CD4-positive, alpha-beta T cell (primary cell): ENCODE measurements at regions not wholly inside any gene's neighbourhood (a gene's known extent, or its start where the extent isn't known, plus 50 kb on each side); places are given as distances from the start of the nearest gene placed in this dataset.

Experiments used
- ATAC-seq: fragments of 200-7000 bp; cut with Tn5 transposase; one replicate; pipeline ENCODE4 v1.10.0; 2022; ENCODE audit warnings: mild to moderate bottlenecking; ENCODE audit not compliant: poor library complexity
- CTCF ChIA-PET: fragments of 350-600 bp; sonication (Branson Sonifier 250); formaldehyde crosslinking; loops from one replicate; lab custom pipeline; 2021; ENCODE audit warnings: antibody characterized with exemption, inconsistent platforms; lab: Charles Lee
- POLR2A ChIA-PET: fragments of 350-600 bp; sonication (Branson Sonifier 250); formaldehyde crosslinking; loops from one replicate; lab custom pipeline; 2021; ENCODE audit warnings: antibody characterized with exemption, inconsistent platforms; lab: Charles Lee
- DNase-seq, 14 experiments: peaks; one replicate each; pipeline ENCODE4 v3.0.0-alpha.2; 2013 to 2020; ENCODE audit warnings: mixed read lengths in 2 of 14
- H3K27ac ChIP-seq, 2 donors: one replicate each; pipeline versions ENCODE4 v1.5.1 to v1.7.0; 2013; ENCODE audit warnings: low read length in 2 of 2, low read depth in 1 of 2, mild to moderate bottlenecking in 1 of 2
- H3K27me3 ChIP-seq, 2 experiments: 1 replicate in 1 of 2; 2 replicates in 1 of 2; pipeline versions ENCODE4 v1.6.1 to v1.7.0; 2013; ENCODE audit warnings: low read length in 2 of 2, control low read depth in 1 of 2, mild to moderate bottlenecking in 1 of 2, moderate library complexity in 1 of 2; ENCODE audit not compliant: insufficient read depth in 2 of 2, control insufficient read depth in 1 of 2
- H3K36me3 ChIP-seq: one replicate; pipeline ENCODE4 v1.6.1; 2013; ENCODE audit warnings: low read length, control low read depth; ENCODE audit not compliant: insufficient read depth
- H3K4me1 ChIP-seq: one replicate; pipeline ENCODE4 v1.6.1; 2013; ENCODE audit warnings: low read length, control low read depth; ENCODE audit not compliant: insufficient read depth
- H3K4me3 ChIP-seq: one replicate; pipeline ENCODE4 v1.5.1; 2013; ENCODE audit warnings: mild to moderate bottlenecking, low read length, moderate library complexity
- H3K9me3 ChIP-seq, 2 experiments: 1 replicate in 1 of 2; 2 replicates in 1 of 2; pipeline versions ENCODE4 v1.6.1 to v1.7.0; 2013; ENCODE audit warnings: low read length in 2 of 2, mild to moderate bottlenecking in 2 of 2, control low read depth in 1 of 2, moderate library complexity in 1 of 2; ENCODE audit not compliant: control insufficient read depth in 1 of 2, insufficient read depth in 1 of 2
- H3K27ac Mint-ChIP-seq: one replicate; pipeline ENCODE4 v1.8.0; 2020; ENCODE audit warnings: mixed read lengths
- H3K27me3 Mint-ChIP-seq: one replicate; pipeline ENCODE4 v1.8.0; 2021; ENCODE audit warnings: mixed read lengths
- H3K36me3 Mint-ChIP-seq: one replicate; pipeline ENCODE4 v1.8.0; 2021; ENCODE audit warnings: low read depth, mixed read lengths
- H3K4me1 Mint-ChIP-seq: one replicate; pipeline ENCODE4 v1.8.0; 2021; ENCODE audit warnings: low read depth, mixed read lengths
- H3K4me3 Mint-ChIP-seq: one replicate; pipeline ENCODE4 v1.8.0; 2020; ENCODE audit warnings: mild to moderate bottlenecking, mixed read lengths
- H3K9me3 Mint-ChIP-seq: one replicate; pipeline ENCODE4 v1.8.0; 2020; ENCODE audit warnings: mixed read lengths
- intact Hi-C, 2 experiments: fragments of 100-400 bp; cut with DNase I in 1 of 2; cut with micrococcal nuclease in 1 of 2; formaldehyde crosslinking; loops; one replicate each; pipeline versions ENCODE4 v1.15.1 to v1.9.0; 2023 to 2025; cut with DNase I, micrococcal nuclease
- TF ChIP-seq, protein P1 (sequence below): fragments of 200-600 bp; IDR thresholded peaks from one replicate; pipeline ENCODE4 v1.8.0; 2022; ENCODE audit warnings: antibody characterized with exemption, mild to moderate bottlenecking

DNA sequence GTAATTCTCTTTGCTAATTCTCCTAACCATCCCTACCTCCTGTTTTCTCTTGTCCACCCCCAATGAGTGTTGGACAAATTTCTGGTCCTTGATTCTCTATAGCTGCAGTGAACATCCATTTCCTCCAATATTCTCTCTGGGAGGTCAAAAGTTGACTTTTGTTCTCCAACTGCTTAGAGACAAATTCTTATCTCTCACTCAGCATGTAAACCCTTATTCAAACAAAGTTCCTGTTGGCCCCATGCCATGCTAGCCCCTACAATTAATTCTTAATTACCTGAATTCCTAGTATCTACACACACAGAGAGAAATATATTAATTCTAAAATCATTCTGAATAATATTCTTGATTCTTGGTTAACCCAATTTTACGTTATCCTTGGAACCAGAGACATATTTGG is 472.9 kb upstream of the ACTBL2 start:
- no peak overlapping the region for H3K4me3 Mint-ChIP-seq
- no peak overlapping the region for H3K4me3 ChIP-seq
- ChIA-PET POLR2A (no interaction called here), CTCF (no interaction called here)
- no peak overlapping the region for H3K27ac Mint-ChIP-seq
- no peaks in the 10 kb centered on the region for H3K4me1 ChIP-seq
- ATAC-seq (no peak), DNase-seq (no peak)
- TF ChIP-seq, protein P1, sequence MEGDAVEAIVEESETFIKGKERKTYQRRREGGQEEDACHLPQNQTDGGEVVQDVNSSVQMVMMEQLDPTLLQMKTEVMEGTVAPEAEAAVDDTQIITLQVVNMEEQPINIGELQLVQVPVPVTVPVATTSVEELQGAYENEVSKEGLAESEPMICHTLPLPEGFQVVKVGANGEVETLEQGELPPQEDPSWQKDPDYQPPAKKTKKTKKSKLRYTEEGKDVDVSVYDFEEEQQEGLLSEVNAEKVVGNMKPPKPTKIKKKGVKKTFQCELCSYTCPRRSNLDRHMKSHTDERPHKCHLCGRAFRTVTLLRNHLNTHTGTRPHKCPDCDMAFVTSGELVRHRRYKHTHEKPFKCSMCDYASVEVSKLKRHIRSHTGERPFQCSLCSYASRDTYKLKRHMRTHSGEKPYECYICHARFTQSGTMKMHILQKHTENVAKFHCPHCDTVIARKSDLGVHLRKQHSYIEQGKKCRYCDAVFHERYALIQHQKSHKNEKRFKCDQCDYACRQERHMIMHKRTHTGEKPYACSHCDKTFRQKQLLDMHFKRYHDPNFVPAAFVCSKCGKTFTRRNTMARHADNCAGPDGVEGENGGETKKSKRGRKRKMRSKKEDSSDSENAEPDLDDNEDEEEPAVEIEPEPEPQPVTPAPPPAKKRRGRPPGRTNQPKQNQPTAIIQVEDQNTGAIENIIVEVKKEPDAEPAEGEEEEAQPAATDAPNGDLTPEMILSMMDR = no peak
- no peaks in the 10 kb centered on the region for H3K9me3 Mint-ChIP-seq
- intact Hi-C loops = no loop called here
- no peaks in the 10 kb centered on the region for H3K27me3 ChIP-seq
- no peaks in the 10 kb centered on the region for H3K4me1 Mint-ChIP-seq
- H3K9me3 ChIP-seq = no peaks in the 10 kb centered on the region
- H3K36me3 ChIP-seq = no peaks in the 10 kb centered on the region
- no peaks in the 10 kb centered on the region for H3K36me3 Mint-ChIP-seq
- H3K27me3 Mint-ChIP-seq = peaks cover 9% of the 10 kb centered on the region
- no peak overlapping the region for H3K27ac ChIP-seq

DNA sequence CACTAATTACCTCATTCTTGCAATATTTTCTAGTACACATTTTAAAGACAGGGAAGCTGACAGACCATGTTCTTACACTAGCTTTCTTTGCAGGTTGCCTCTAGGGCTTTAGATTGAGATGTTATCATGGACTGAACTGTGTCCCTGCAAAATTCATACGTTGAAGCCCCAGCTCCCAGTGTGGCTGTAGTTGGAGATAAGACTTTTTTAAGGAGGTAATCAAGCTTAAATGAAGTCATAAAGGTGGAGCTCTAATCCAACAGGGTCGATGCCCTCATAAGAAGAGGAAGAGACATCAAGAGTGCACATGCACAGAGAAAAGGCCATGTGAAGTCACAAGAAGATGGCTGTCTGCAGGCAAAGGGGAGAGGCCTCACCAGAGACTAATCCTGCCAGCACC is 471.2 kb upstream of the ACTBL2 start:
- CTCF ChIA-PET = no interaction called here

DNA sequence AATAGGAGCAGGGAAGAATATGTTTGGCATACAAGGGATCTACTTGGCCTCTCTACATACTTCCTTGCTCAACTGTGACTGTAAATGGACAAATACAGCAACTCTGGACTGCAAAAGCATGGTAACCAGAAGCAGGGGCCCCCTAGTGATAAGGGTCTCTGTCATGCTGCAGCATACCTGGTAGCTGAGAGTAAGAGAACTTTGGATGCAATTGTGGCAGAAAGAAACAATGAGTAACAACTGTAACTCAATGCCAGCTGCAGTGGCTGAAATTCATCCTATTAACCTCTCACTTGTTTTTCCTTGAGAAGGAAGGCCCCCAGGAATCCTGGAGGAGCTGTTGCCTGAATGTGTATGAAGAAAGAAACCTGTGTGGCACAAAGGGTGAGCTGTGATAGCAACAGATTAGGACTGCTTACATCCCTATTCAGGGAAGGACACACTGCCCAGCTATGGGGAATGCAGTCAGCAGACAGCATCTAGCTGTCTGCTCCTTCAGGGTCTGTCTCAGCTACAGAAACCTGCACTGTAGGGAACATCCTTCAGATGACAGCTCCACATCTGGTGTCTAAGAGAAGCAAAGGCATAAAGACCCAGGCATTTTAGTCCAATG is 468.1 kb upstream of the ACTBL2 start:
- no peak for ATAC-seq
- POLR2A ChIA-PET = no interaction called here
- no peak overlapping the region for H3K27ac ChIP-seq
- no peaks in the 10 kb centered on the region for H3K4me1 Mint-ChIP-seq
- TF ChIP-seq, protein P1 = no peak
- H3K9me3 Mint-ChIP-seq = no peaks in the 10 kb centered on the region
- H3K4me3 ChIP-seq = no peak overlapping the region
- no peaks in the 10 kb centered on the region for H3K36me3 ChIP-seq
- no peaks in the 10 kb centered on the region for H3K36me3 Mint-ChIP-seq
- H3K4me3 Mint-ChIP-seq = no peak overlapping the region
- H3K9me3 ChIP-seq = no peaks in the 10 kb centered on the region
- H3K27me3 ChIP-seq = no peaks in the 10 kb centered on the region
- peaks cover 3% of the 10 kb centered on the region for H3K27me3 Mint-ChIP-seq
- no peak for DNase-seq
- no peak overlapping the region for H3K27ac Mint-ChIP-seq
- no peaks in the 10 kb centered on the region for H3K4me1 ChIP-seq
- intact Hi-C loops = no loop called here
- CTCF ChIA-PET = interaction anchor here (0.8 kb wide), 1 partner anchor 13 kb away, joined by 3 read pairs; no protein-coding TSS in a partner anchor

More for the DNA sequence above, 471.2 kb upstream of the ACTBL2 start:
- no peak overlapping the region for H3K27ac ChIP-seq
- no peaks in the 10 kb centered on the region for H3K36me3 Mint-ChIP-seq
- no peak overlapping the region for H3K4me3 ChIP-seq
- POLR2A ChIA-PET = no interaction called here
- DNase-seq (no peak), ATAC-seq (no peak)
- no peak overlapping the region for H3K4me3 Mint-ChIP-seq
- no peaks in the 10 kb centered on the region for H3K9me3 Mint-ChIP-seq
- intact Hi-C loops = no loop called here
- H3K27me3 ChIP-seq = no peaks in the 10 kb centered on the region
- TF ChIP-seq, protein P1 = no peak
- no peaks in the 10 kb centered on the region for H3K9me3 ChIP-seq
- no peaks in the 10 kb centered on the region for H3K4me1 ChIP-seq
- H3K27me3 Mint-ChIP-seq = peaks cover 11% of the 10 kb centered on the region
- H3K36me3 ChIP-seq = no peaks in the 10 kb centered on the region
- no peaks in the 10 kb centered on the region for H3K4me1 Mint-ChIP-seq
- no peak overlapping the region for H3K27ac Mint-ChIP-seq
